OCI-LY3 (cell line): ENCODE measurements at regions not wholly inside any gene's neighbourhood (a gene's known extent, or its start where the extent isn't known, plus 50 kb on each side); places are given as distances from the start of the nearest gene placed in this dataset.

Source experiments
- H2AFZ ChIP-seq: fragments of 200-600, 300-600 bp; shearing (Covaris generic); 2 replicates; pipeline ENCODE4 v1.6.0; 2014; ENCODE audit warnings: antibody characterized with exemption, low read depth, low read length
- H3K27ac ChIP-seq: fragments of 200-600, 300-600 bp; sonication (generic); 2 replicates; pipeline ENCODE4 v1.5.1; 2014; ENCODE audit warnings: mild to moderate bottlenecking, low read length, moderate library complexity, mixed read lengths
- H3K27me3 ChIP-seq: fragments of 200-600, 300-600 bp; sonication (generic); 2 replicates; pipeline ENCODE4 v1.6.1; 2014; ENCODE audit warnings: low read depth, low read length, mixed read lengths
- H3K36me3 ChIP-seq: fragments of 200-600, 300-600 bp; sonication (generic); replicated peaks from 2 replicates; pipeline ENCODE3; 2014; ENCODE audit warnings: low read depth, low read length, mixed read lengths
- H3K4me1 ChIP-seq: fragments of 300-600, 200-600 bp; sonication (generic); 2 replicates; pipeline ENCODE4 v1.6.1; 2014; ENCODE audit warnings: low read length, mixed read lengths
- H3K4me2 ChIP-seq: fragments of 200-600, 300-600 bp; sonication (generic); 2 replicates; pipeline ENCODE4 v1.6.1; 2014; ENCODE audit warnings: low read length, mixed read lengths
- H3K4me3 ChIP-seq: fragments of 300-600, 200-600 bp; sonication (generic); 2 replicates; pipeline ENCODE4 v1.5.1; 2014; ENCODE audit warnings: antibody characterized with exemption, mild to moderate bottlenecking, low read length, moderate library complexity
- H3K79me2 ChIP-seq: fragments of 300-600, 200-600 bp; shearing (Covaris generic); 2 replicates; pipeline ENCODE4 v1.6.1; 2014; ENCODE audit warnings: mild to moderate bottlenecking, low read length, mixed read lengths
- H3K9ac ChIP-seq: fragments of 300-600, 200-600 bp; shearing (Covaris generic); 2 replicates; pipeline ENCODE4 v1.6.0; 2014; ENCODE audit warnings: mild to moderate bottlenecking, low read length, moderate library complexity
- H3K9me3 ChIP-seq: fragments of 200-600, 300-600 bp; shearing (Covaris generic); 2 replicates; pipeline ENCODE4 v1.6.1; 2014; ENCODE audit warnings: low read length, mixed read lengths; ENCODE audit not compliant: insufficient read depth
- H4K20me1 ChIP-seq: fragments of 200-600, 300-600 bp; sonication (generic); 2 replicates; pipeline ENCODE4 v1.6.1; 2016; ENCODE audit warnings: low read length, mixed read lengths; ENCODE audit not compliant: insufficient read depth
- CTCF ChIP-seq: fragments of 200-600, 300-600 bp; sonication (generic); IDR thresholded peaks from 2 replicates; pipeline ENCODE4 v1.5.1; 2014; ENCODE audit warnings: antibody characterized with exemption, low read length, low read depth
- EZH2phosphoT487 ChIP-seq: fragments of 200-600 bp; shearing (Covaris generic); IDR thresholded peaks from 2 replicates; pipeline ENCODE4 v1.6.1; 2018; ENCODE audit warnings: antibody characterized with exemption, mixed run types, low read depth

- peak overlapping the region; percentile 50 for H3K4me3 ChIP-seq
- H3K4me2 ChIP-seq: peak overlapping the region; percentile 74
These were observed 52.1 kb upstream of the NANOGP8 start for GRCh38 chr15:35137190-35137574.

GRCh38 chr15:35136321-35137189 lies 51.5 kb upstream of the NANOGP8 start:
- Histone ChIP-seq H3K4me3 (peak overlapping the region; percentile 50), H3K79me2 (no peaks in the 10 kb centered on the region), H3K27me3 (no peaks in the 10 kb centered on the region), H2AFZ (peak overlapping the region; percentile 68; the same call in 1 of the 2 replicates), H3K4me1 (peaks cover 12% of the 10 kb centered on the region), H3K36me3 (no peaks in the 10 kb centered on the region), H3K27ac (peak overlapping the region; percentile 31), H3K9me3 (peaks cover 3% of the 10 kb centered on the region; the same call in 1 of the 2 replicates), H3K9ac (peak overlapping the region; percentile 12; the same call in 1 of the 2 replicates), H4K20me1 (no peaks in the 10 kb centered on the region), H3K4me2 (peak overlapping the region; percentile 74)
- no peak for TF ChIP-seq EZH2phosphoT487
- TF ChIP-seq CTCF: no peak

More at GRCh38 chr15:35137190-35137574, 52.1 kb upstream of the NANOGP8 start:
- H4K20me1 ChIP-seq: no peaks in the 10 kb centered on the region
- TF ChIP-seq CTCF (no peak), EZH2phosphoT487 (no peak)
- H3K9ac ChIP-seq: peak overlapping the region; percentile 12; the same call in 1 of the 2 replicates
- H2AFZ ChIP-seq: no peak overlapping the region
- H3K36me3 ChIP-seq: no peaks in the 10 kb centered on the region
- H3K27ac ChIP-seq: peak overlapping the region; percentile 31
- H3K9me3 ChIP-seq: peaks cover 3% of the 10 kb centered on the region; the same call in 1 of the 2 replicates
- no peaks in the 10 kb centered on the region for H3K79me2 ChIP-seq
- no peaks in the 10 kb centered on the region for H3K27me3 ChIP-seq
- H3K4me1 ChIP-seq: peaks cover 18% of the 10 kb centered on the region
